ENCODE measurements at regions not wholly inside any gene's neighbourhood (a gene's known extent, or its start where the extent isn't known, plus 50 kb on each side); places are given as distances from the start of the nearest gene placed in this dataset.

- TF ChIP-seq PPARA (CRISPR knock-in tag; IDR thresholded peaks at IDR 0.05; ENCODE audit: borderline replicate concordance): no peak
- no peak for TF ChIP-seq RARB (CRISPR knock-in tag; IDR thresholded peaks at IDR 0.05)
- no peak for TF ChIP-seq CSRNP3 (CRISPR knock-in tag; IDR thresholded peaks at IDR 0.05)
- TF ChIP-seq CREB5 (CRISPR knock-in tag; IDR thresholded peaks at IDR 0.05; ENCODE audit: low read depth): no peak
- TF ChIP-seq PATZ1 (CRISPR knock-in tag; IDR thresholded peaks at IDR 0.05; ENCODE audit: borderline replicate concordance): no peak
- no peak for TF ChIP-seq ZFP3 (CRISPR knock-in tag; IDR thresholded peaks at IDR 0.05)
- no peak for TF ChIP-seq ZFP30 (CRISPR knock-in tag; IDR thresholded peaks at IDR 0.05)
- TF ChIP-seq ZNF70 (CRISPR knock-in tag; IDR thresholded peaks at IDR 0.05): no peak
- no peak for TF ChIP-seq OSR1 (CRISPR knock-in tag; IDR thresholded peaks at IDR 0.05)
- no peak for TF ChIP-seq ZNF8 (CRISPR knock-in tag; IDR thresholded peaks at IDR 0.05)
- TF ChIP-seq TCF4 (CRISPR knock-in tag; IDR thresholded peaks at IDR 0.05; ENCODE audit: borderline replicate concordance): no peak
- TF ChIP-seq TOX (CRISPR knock-in tag; IDR thresholded peaks at IDR 0.05; ENCODE audit: borderline replicate concordance): no peak
- no peak for TF ChIP-seq ZNF565 (CRISPR knock-in tag; conservative IDR thresholded peaks at IDR 0.05; ENCODE audit: low read depth)
- no peak for TF ChIP-seq ARNTL (CRISPR knock-in tag; IDR thresholded peaks at IDR 0.05; ENCODE audit: borderline replicate concordance, low read depth)
Measured at GRCh38 chr3:117291476-117291875, 581.9 kb downstream of the TUSC7 start.

All from SK-N-SH treated with all-trans-retinoic acid at 6 μM for 48 hours (cell line).